ENCODE measurements at regions not wholly inside any gene's neighbourhood (a gene's known extent, or its start where the extent isn't known, plus 50 kb on each side); places are given as distances from the start of the nearest gene placed in this dataset.

- WGBS, 2 experiments (ENCODE audit: extremely low coverage in 2 of 2, insufficient read length in 1 of 2) = no CpG with 5 or more reads among the region's 2 CpGs
- H2BK120ac ChIP-seq (ENCODE audit: low read depth, low read length) = no peak overlapping the region
- no peak overlapping the region for H2AK5ac ChIP-seq (ENCODE audit: low read depth, low read length)
- H4K5ac ChIP-seq (ENCODE audit: low read depth, low read length) = no peak overlapping the region
- POLR2A ChIA-PET (ENCODE audit: unreplicated experiment) = no interaction called here
- no peak overlapping the region for H3K9ac ChIP-seq (ENCODE audit: low read depth, low read length)
- no peak overlapping the region for H4K8ac ChIP-seq (ENCODE audit: low read depth in 2 of 2, low read length in 2 of 2)
- no peak for ATAC-seq (ENCODE audit: low read depth)
- no peak overlapping the region for H3K18ac ChIP-seq (ENCODE audit: low read depth, low read length)
- H3K36me3 ChIP-seq (ENCODE audit: control insufficient read depth, insufficient read depth, low read length) = no peaks in the 10 kb centered on the region
- no peak overlapping the region for H2AK9ac ChIP-seq (replicated peaks; ENCODE audit: low read depth, low read length, poor library complexity)
- no peak overlapping the region for H3K14ac ChIP-seq (replicated peaks; ENCODE audit: low read depth, low read length)
- DNase-seq = no peak
- no peak overlapping the region for H3K56ac ChIP-seq (ENCODE audit: extremely low read depth, insufficient read depth, low read length)
- no peak overlapping the region for H3K4me2 ChIP-seq (ENCODE audit: low read depth, low read length)
- no peak overlapping the region for H2BK5ac ChIP-seq (ENCODE audit: low read depth, low read length, poor library complexity, severe bottlenecking)
- in situ Hi-C loops (cut with MboI; ENCODE audit: low sequenced_read_pairs) (no loop called here), intact Hi-C loops (cut with micrococcal nuclease) (no loop called here), dilution Hi-C loops (cut with HindIII; ENCODE audit: low sequenced_read_pairs, unreplicated experiment) (no loop called here)
- no peak overlapping the region for H2BK20ac ChIP-seq (ENCODE audit: low read depth, low read length)
- H4K91ac ChIP-seq (ENCODE audit: insufficient read depth, low read depth, low read length) = no peak overlapping the region
- no peaks in the 10 kb centered on the region for H3K27me3 ChIP-seq (ENCODE audit: control insufficient read depth, insufficient read depth, low read length)
- H3K9me3 ChIP-seq (ENCODE audit: control insufficient read depth, insufficient read depth, low read length) = no peaks in the 10 kb centered on the region
- no peak overlapping the region for H3K23ac ChIP-seq (ENCODE audit: low read depth, low read length)
- H3K79me1 ChIP-seq (ENCODE audit: low read depth in 1 of 2, low read length in 2 of 2) = no peaks in the 10 kb centered on the region
- H2BK15ac ChIP-seq (ENCODE audit: low read depth, low read length) = no peak overlapping the region
- no peak overlapping the region for H3K27ac ChIP-seq (ENCODE audit: insufficient read depth, low read length)
- BruUV-seq (replicated peaks) = no TSS peak
- no peak overlapping the region for H3K4me3 ChIP-seq (ENCODE audit: insufficient read depth, low read depth, low read length)
- H2AFZ ChIP-seq (replicated peaks; ENCODE audit: low read length, poor library complexity) = no peak overlapping the region
- H3K4ac ChIP-seq (ENCODE audit: low read depth, low read length) = no peak overlapping the region
- H3K9me1 ChIP-seq (ENCODE audit: insufficient read depth, low read length) = 0 out of 2 replicates have a peak, but pooled peaks cover 5% of the 10 kb centered on the region
- H4K20me1 ChIP-seq (ENCODE audit: insufficient read depth, low read length) = no peaks in the 10 kb centered on the region
- no peak for TF ChIP-seq FOS (IDR thresholded peaks at IDR 0.05; ENCODE audit: low read depth, low read length)
- no peak for TF ChIP-seq POLR2A (IDR thresholded peaks at IDR 0.05; ENCODE audit: low read depth, low read length)
- no peak for TF ChIP-seq RAD21 (IDR thresholded peaks at IDR 0.05; ENCODE audit: low read length)
- no peak for TF ChIP-seq RCOR1 (IDR thresholded peaks at IDR 0.05; ENCODE audit: insufficient replicate concordance, low read length)
- TF ChIP-seq CTCF (conservative IDR thresholded peaks at IDR 0.05; ENCODE audit: low read depth, low read length) = no peak
- TF ChIP-seq ELK1 (IDR thresholded peaks at IDR 0.05; ENCODE audit: borderline replicate concordance, low read depth, low read length) = no peak
- TF ChIP-seq USF2 (IDR thresholded peaks at IDR 0.05; ENCODE audit: low read depth, low read length) = no peak
- TF ChIP-seq MAFK (IDR thresholded peaks at IDR 0.05; ENCODE audit: low read depth, low read length) = no peak
- TF ChIP-seq MAZ (IDR thresholded peaks at IDR 0.05; ENCODE audit: borderline replicate concordance, low read depth, low read length) = no peak
- TF ChIP-seq NFE2L2 (IDR thresholded peaks at IDR 0.05; ENCODE audit: low read depth, low read length) = no peak
- CTCF ChIA-PET = interaction anchor here (1.4 kb wide), 1 partner anchor 28 kb away, joined by 3 read pairs; no protein-coding TSS in a partner anchor
- H3K4me1 ChIP-seq (ENCODE audit: control insufficient read depth, insufficient read depth, low read length) = no peaks in the 10 kb centered on the region; the same call in 1 of the 2 replicates
These were observed 103.2 kb upstream of the ABI3BP start for GRCh38 chr3:101096444-101096843.

All from IMR-90 (cell line).